ENCODE measurements at regions not wholly inside any gene's neighbourhood (a gene's known extent, or its start where the extent isn't known, plus 50 kb on each side); places are given as distances from the start of the nearest gene placed in this dataset.

DNA sequence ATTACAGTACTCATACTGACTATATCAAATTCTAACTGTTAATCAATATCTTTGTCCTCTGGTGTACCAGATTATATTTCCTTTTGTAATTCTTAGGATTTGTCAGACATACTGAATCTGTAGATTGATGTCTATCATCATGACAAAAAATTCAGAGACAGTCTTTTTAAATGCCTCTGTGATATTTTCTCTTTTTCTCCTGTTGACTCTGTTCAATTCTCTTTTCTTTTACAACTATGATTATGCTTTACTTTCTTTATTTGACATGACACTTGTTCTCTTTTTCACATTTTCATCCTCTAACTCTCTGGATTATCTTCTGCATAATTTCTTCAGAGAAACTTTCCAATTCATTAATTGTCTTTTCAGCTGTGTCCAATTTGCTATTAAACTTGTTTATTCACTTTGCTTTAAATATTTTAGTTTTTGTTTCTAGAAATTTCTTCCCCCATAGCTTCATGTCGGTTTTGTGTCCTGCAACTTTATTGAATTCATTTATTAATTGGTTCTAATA is 153.6 kb downstream of the PFKFB3 start:
- TF ChIP-seq, protein P1, sequence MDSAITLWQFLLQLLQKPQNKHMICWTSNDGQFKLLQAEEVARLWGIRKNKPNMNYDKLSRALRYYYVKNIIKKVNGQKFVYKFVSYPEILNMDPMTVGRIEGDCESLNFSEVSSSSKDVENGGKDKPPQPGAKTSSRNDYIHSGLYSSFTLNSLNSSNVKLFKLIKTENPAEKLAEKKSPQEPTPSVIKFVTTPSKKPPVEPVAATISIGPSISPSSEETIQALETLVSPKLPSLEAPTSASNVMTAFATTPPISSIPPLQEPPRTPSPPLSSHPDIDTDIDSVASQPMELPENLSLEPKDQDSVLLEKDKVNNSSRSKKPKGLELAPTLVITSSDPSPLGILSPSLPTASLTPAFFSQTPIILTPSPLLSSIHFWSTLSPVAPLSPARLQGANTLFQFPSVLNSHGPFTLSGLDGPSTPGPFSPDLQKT (IDR thresholded peaks at IDR 0.05; ENCODE audit: borderline replicate concordance, low read depth, low read length), result no peak
- TF ChIP-seq ZNF426 (tag by site-specific recombination; IDR thresholded peaks at IDR 0.05) (no peak), KLF1 (tag by site-specific recombination; IDR thresholded peaks at IDR 0.05) (no peak), MYNN (tag by site-specific recombination; IDR thresholded peaks at IDR 0.05; ENCODE audit: borderline replicate concordance) (no peak)
- TF ChIP-seq, protein P2, sequence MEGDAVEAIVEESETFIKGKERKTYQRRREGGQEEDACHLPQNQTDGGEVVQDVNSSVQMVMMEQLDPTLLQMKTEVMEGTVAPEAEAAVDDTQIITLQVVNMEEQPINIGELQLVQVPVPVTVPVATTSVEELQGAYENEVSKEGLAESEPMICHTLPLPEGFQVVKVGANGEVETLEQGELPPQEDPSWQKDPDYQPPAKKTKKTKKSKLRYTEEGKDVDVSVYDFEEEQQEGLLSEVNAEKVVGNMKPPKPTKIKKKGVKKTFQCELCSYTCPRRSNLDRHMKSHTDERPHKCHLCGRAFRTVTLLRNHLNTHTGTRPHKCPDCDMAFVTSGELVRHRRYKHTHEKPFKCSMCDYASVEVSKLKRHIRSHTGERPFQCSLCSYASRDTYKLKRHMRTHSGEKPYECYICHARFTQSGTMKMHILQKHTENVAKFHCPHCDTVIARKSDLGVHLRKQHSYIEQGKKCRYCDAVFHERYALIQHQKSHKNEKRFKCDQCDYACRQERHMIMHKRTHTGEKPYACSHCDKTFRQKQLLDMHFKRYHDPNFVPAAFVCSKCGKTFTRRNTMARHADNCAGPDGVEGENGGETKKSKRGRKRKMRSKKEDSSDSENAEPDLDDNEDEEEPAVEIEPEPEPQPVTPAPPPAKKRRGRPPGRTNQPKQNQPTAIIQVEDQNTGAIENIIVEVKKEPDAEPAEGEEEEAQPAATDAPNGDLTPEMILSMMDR (tag by site-specific recombination; IDR thresholded peaks at IDR 0.05), result no peak

Data from HEK293 (cell line).